SK-N-SH (cell line): ENCODE measurements at regions not wholly inside any gene's neighbourhood (a gene's known extent, or its start where the extent isn't known, plus 50 kb on each side); places are given as distances from the start of the nearest gene placed in this dataset.

Experiments used
- EZH2phosphoT487 ChIP-seq: fragments of 200-600 bp; sonication (generic); IDR thresholded peaks from 2 replicates; pipeline ENCODE4 v1.6.1; 2017; ENCODE audit warnings: low read depth, mixed run types, mild to moderate bottlenecking, antibody characterized with exemption, moderate library complexity, borderline replicate concordance
- RAD21 ChIP-seq: IDR thresholded peaks from 2 replicates; pipeline ENCODE4 v1.6.1; 2012; ENCODE audit warnings: mild to moderate bottlenecking, low read length

DNA sequence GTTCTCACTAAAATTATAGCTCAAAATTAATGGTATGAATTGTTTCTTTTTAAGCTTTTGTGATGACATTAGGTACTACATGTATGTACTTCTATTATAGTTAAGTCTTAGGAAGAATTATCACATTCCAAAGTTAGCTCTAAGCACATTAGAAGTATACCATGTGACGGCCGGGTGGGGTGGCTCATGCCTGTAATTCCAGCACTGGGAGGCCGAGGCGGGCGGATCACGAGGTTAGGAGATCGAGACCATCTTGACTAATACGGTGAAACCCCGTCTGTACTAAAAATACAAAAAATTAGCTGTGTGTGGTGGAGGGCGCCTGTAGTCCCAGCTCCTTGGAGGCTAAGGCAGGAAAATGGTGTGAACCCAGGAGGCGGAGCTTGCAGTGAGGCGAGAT, 1265.1 kb upstream of the SPRY2 start:
- no peak for TF ChIP-seq EZH2phosphoT487
- TF ChIP-seq RAD21, result no peak
